SK-N-SH (cell line): ENCODE measurements at regions not wholly inside any gene's neighbourhood (a gene's known extent, or its start where the extent isn't known, plus 50 kb on each side); places are given as distances from the start of the nearest gene placed in this dataset.

ENCODE experiments used
- CTCF ChIA-PET: fragments of 300-600, 350-600 bp; formaldehyde crosslinking; extraction: SDS; loops from one replicate; lab custom pipeline; 2021; lab: Yijun Ruan, JAX
- POLR2A ChIA-PET: fragments of 350-600 bp; sonication (Branson Sonifier 250); formaldehyde crosslinking; extraction: SDS; loops from one replicate; lab custom pipeline; 2020; ENCODE audit warnings: antibody characterized with exemption, inconsistent platforms; lab: Yijun Ruan, JAX
- DNase-seq: peaks from one replicate; pipeline ENCODE4 v3.0.0; 2012
- H2AFZ ChIP-seq: fragments of 200-600 bp; sonication (generic); 2 replicates; pipeline ENCODE4 v1.8.1; 2016; ENCODE audit warnings: antibody characterized with exemption, mild to moderate bottlenecking, low read depth
- H3F3A ChIP-seq: fragments of 200-600 bp; sonication (generic); replicated peaks from 2 replicates; pipeline ENCODE3; 2016; ENCODE audit warnings: antibody characterized with exemption, mild to moderate bottlenecking; ENCODE audit not compliant: insufficient read depth
- H3K27ac ChIP-seq, 2 experiments: fragments of 200-500 bp in 1 of 2; fragments of 200-600 bp in 1 of 2; sonication (Bioruptor generic) in 1 of 2; sonication (generic), shearing (Covaris generic) in 1 of 2; 2 replicates each; pipeline versions ENCODE4 v1.5.1 to v1.6.1; 2014 to 2016; ENCODE audit warnings: low read depth in 2 of 2, inconsistent platforms in 1 of 2, low read length in 1 of 2, mild to moderate bottlenecking in 1 of 2, mixed read lengths in 1 of 2
- H3K27me3 ChIP-seq: fragments of 200-600 bp; sonication (generic), shearing (Covaris generic); 2 replicates; pipeline ENCODE4 v1.6.1; 2016; ENCODE audit warnings: mixed run types; ENCODE audit not compliant: insufficient read depth
- H3K36me3 ChIP-seq, 2 experiments: fragments of 200-500 bp in 1 of 2; fragments of 200-600 bp in 1 of 2; sonication (Bioruptor generic) in 1 of 2; sonication (generic) in 1 of 2; replicated peaks in 1 of 2; 2 replicates each; pipeline versions ENCODE3 to v1.5.1; 2014 to 2016; ENCODE audit warnings: low read length in 1 of 2, mild to moderate bottlenecking in 1 of 2; ENCODE audit not compliant: insufficient read depth in 2 of 2, control insufficient read depth in 1 of 2
- H3K4me1 ChIP-seq, 2 experiments: fragments of 200-500 bp in 1 of 2; fragments of 200-600 bp in 1 of 2; sonication (Bioruptor generic) in 1 of 2; sonication (generic), shearing (Covaris generic) in 1 of 2; 2 replicates each; pipeline versions ENCODE4 v1.5.1 to v1.6.1; 2014 to 2016; ENCODE audit warnings: low read depth in 1 of 2, low read length in 1 of 2, mixed run types in 1 of 2; ENCODE audit not compliant: insufficient read depth in 2 of 2, control insufficient read depth in 1 of 2
- H3K4me2 ChIP-seq: fragments of 200-600 bp; sonication (generic), shearing (Covaris generic); 2 replicates; pipeline ENCODE4 v1.6.1; 2017; ENCODE audit warnings: mixed run types
- H3K4me3 ChIP-seq, 2 experiments: fragments of 200-500 bp in 1 of 2; fragments of 200-600 bp in 1 of 2; sonication (Bioruptor generic) in 1 of 2; sonication (generic), shearing (Covaris generic) in 1 of 2; 2 replicates each; pipeline versions ENCODE4 v1.5.1 to v1.8.1; 2014 to 2016; ENCODE audit warnings: low read depth in 2 of 2, inconsistent platforms in 1 of 2, low read length in 1 of 2, mild to moderate bottlenecking in 1 of 2, mixed read lengths in 1 of 2, moderate library complexity in 1 of 2
- H3K79me2 ChIP-seq: fragments of 200-600 bp; sonication (generic); 2 replicates; pipeline ENCODE4 v1.8.1; 2017; ENCODE audit warnings: mild to moderate bottlenecking; ENCODE audit not compliant: insufficient read depth
- H3K9ac ChIP-seq: fragments of 200-600 bp; sonication (generic); 2 replicates; pipeline ENCODE4 v1.6.1; 2017; ENCODE audit warnings: mixed run types
- H3K9me2 ChIP-seq: fragments of 200-600 bp; sonication (generic); 2 replicates; pipeline ENCODE4 v1.6.1; 2017; ENCODE audit warnings: mixed run types
- H3K9me3 ChIP-seq: fragments of 200-600 bp; sonication (generic); 2 replicates; pipeline ENCODE4 v1.6.1; 2017; ENCODE audit warnings: mixed run types, mild to moderate bottlenecking, moderate library complexity
- H4K20me1 ChIP-seq: fragments of 200-600 bp; sonication (generic); 2 replicates; pipeline ENCODE4 v1.6.1; 2017; ENCODE audit warnings: mild to moderate bottlenecking, mixed run types; ENCODE audit not compliant: insufficient read depth
- CHD2 ChIP-seq: fragments of 150-350 bp; IDR thresholded peaks from 2 replicates; pipeline ENCODE4 v1.6.1; 2018; ENCODE audit warnings: low read length; ENCODE audit not compliant: partially characterized antibody
- CTCF ChIP-seq: fragments of 200-600 bp; sonication (generic); IDR thresholded peaks from 2 replicates; pipeline ENCODE4 v1.6.1; 2017; ENCODE audit warnings: antibody characterized with exemption, mild to moderate bottlenecking, moderate library complexity
- EP300 ChIP-seq, 2 experiments: IDR thresholded peaks; 2 replicates each; pipeline versions ENCODE4 v1.4.0 to v1.6.1; 2012; ENCODE audit warnings: borderline replicate concordance in 1 of 2, low read depth in 1 of 2, low read length in 1 of 2
- EZH2phosphoT487 ChIP-seq: fragments of 200-600 bp; sonication (generic); IDR thresholded peaks from 2 replicates; pipeline ENCODE4 v1.6.1; 2017; ENCODE audit warnings: low read depth, mixed run types, mild to moderate bottlenecking, antibody characterized with exemption, moderate library complexity, borderline replicate concordance
- FOSL2 ChIP-seq: IDR thresholded peaks from 2 replicates; pipeline ENCODE4 v1.4.0; 2012; ENCODE audit warnings: low read depth, mild to moderate bottlenecking, moderate library complexity, borderline replicate concordance
- FOXJ3 ChIP-seq: sonication (generic); formaldehyde crosslinking; IDR thresholded peaks from 2 replicates; pipeline ENCODE4 v1.5.1; 2020; ENCODE audit warnings: mild to moderate bottlenecking, missing genetic modification reagents
- FOXM1 ChIP-seq: IDR thresholded peaks from 2 replicates; pipeline ENCODE4 v1.4.0; 2012; ENCODE audit warnings: low read depth, mild to moderate bottlenecking
- GATA2 ChIP-seq: sonication (generic); formaldehyde crosslinking; IDR thresholded peaks from 2 replicates; pipeline ENCODE4 v1.5.0; 2020; ENCODE audit warnings: mild to moderate bottlenecking, missing genetic modification reagents
- IRF3 ChIP-seq: fragments of 150-350 bp; IDR thresholded peaks from 2 replicates; pipeline ENCODE4 v1.6.1; 2016; ENCODE audit warnings: mild to moderate bottlenecking, low read depth, low read length
- JUND ChIP-seq: IDR thresholded peaks from 2 replicates; pipeline ENCODE4 v1.4.0; 2012
- MAX ChIP-seq: IDR thresholded peaks from 2 replicates; pipeline ENCODE4 v1.4.0; 2012; ENCODE audit warnings: low read depth
- MEF2A ChIP-seq: IDR thresholded peaks from 2 replicates; pipeline ENCODE4 v1.4.0; 2012; ENCODE audit warnings: low read depth, borderline replicate concordance
- NFIC ChIP-seq: IDR thresholded peaks from 2 replicates; pipeline ENCODE4 v1.4.0; 2012; ENCODE audit warnings: borderline replicate concordance
- NRF1 ChIP-seq: IDR thresholded peaks from 2 replicates; pipeline ENCODE4 v1.6.1; 2012; ENCODE audit warnings: low read depth, mild to moderate bottlenecking, low read length
- PBX3 ChIP-seq: IDR thresholded peaks from 2 replicates; pipeline ENCODE4; 2012
- RAD21 ChIP-seq: IDR thresholded peaks from 2 replicates; pipeline ENCODE4 v1.6.1; 2012; ENCODE audit warnings: mild to moderate bottlenecking, low read length
- RCOR1 ChIP-seq: fragments of 150-350 bp; IDR thresholded peaks from 2 replicates; pipeline ENCODE4 v1.6.1; 2017; ENCODE audit warnings: antibody characterized with exemption, low read length
- REST ChIP-seq: IDR thresholded peaks from 2 replicates; pipeline ENCODE4 v1.6.1; 2012; ENCODE audit warnings: mild to moderate bottlenecking, low read depth, low read length, moderate library complexity
- RFX5 ChIP-seq: IDR thresholded peaks from 2 replicates; pipeline ENCODE4 v1.6.1; 2012; ENCODE audit warnings: mild to moderate bottlenecking, improper control_type of control experiment, low read length
- SIN3A ChIP-seq: IDR thresholded peaks from 2 replicates; pipeline ENCODE4 v1.6.1; 2012; ENCODE audit warnings: low read depth, mild to moderate bottlenecking, low read length, moderate library complexity, borderline replicate concordance
- SMC3 ChIP-seq: IDR thresholded peaks from 2 replicates; pipeline ENCODE4 v1.6.1; 2012; ENCODE audit warnings: low read depth, low read length, improper control_type of control experiment
- TAF1 ChIP-seq: IDR thresholded peaks from 2 replicates; pipeline ENCODE4 v1.6.1; 2012; ENCODE audit warnings: low read depth, mild to moderate bottlenecking, low read length, moderate library complexity, borderline replicate concordance
- TCF12 ChIP-seq: IDR thresholded peaks from 2 replicates; pipeline ENCODE4 v1.4.0; 2012
- TEAD4 ChIP-seq: IDR thresholded peaks from 2 replicates; pipeline ENCODE4 v1.4.0; 2012; ENCODE audit warnings: mild to moderate bottlenecking, borderline replicate concordance; ENCODE audit not compliant: insufficient read depth
- USF2 ChIP-seq: fragments of 150-350 bp; IDR thresholded peaks from 2 replicates; pipeline ENCODE4 v1.6.1; 2017; ENCODE audit warnings: antibody characterized with exemption, low read length, low read depth, borderline replicate concordance
- YY1 ChIP-seq: IDR thresholded peaks from 2 replicates; pipeline ENCODE4 v1.4.0; 2012; ENCODE audit warnings: low read depth, mild to moderate bottlenecking

- Histone ChIP-seq H3K9ac (peak overlapping the region; percentile 15; the same call in 1 of the 2 replicates), H3K4me1 (peaks cover 0 to 17% of the 10 kb centered on the region in 2 experiments; a peak in 2 of 4 replicates), H4K20me1 (no peaks in the 10 kb centered on the region), H3K79me2 (no peaks in the 10 kb centered on the region), H3K4me2 (peak overlapping the region; percentile 63; the same call in 1 of the 2 replicates), H3K9me2 (no peaks in the 10 kb centered on the region), H3K36me3 (no peaks in the 10 kb centered on the region), H3K27ac (peak overlapping the region; percentile 79 to 81), H3K4me3 (no peak overlapping the region), H3K27me3 (no peaks in the 10 kb centered on the region), H3F3A (peaks cover 26% of the 10 kb centered on the region), H3K9me3 (no peaks in the 10 kb centered on the region; the same call in 1 of the 2 replicates), H2AFZ (no peak overlapping the region)
- CTCF ChIA-PET, result no interaction called here
- POLR2A ChIA-PET, result no interaction called here
- DNase-seq, result peak; percentile 23
- TF ChIP-seq TCF12, result peak; percentile 88
- TF ChIP-seq RFX5, result no peak
- peak; percentile 53; the same call in 1 of the 2 replicates for TF ChIP-seq TEAD4
- TF ChIP-seq FOXM1, result no peak
- TF ChIP-seq NFIC, result peak; percentile 63; the same call in 1 of the 2 replicates
- TF ChIP-seq JUND, result peak; percentile 87
- peak; percentile 15; the same call in 1 of the 2 replicates for TF ChIP-seq YY1
- no peak for TF ChIP-seq EZH2phosphoT487
- no peak for TF ChIP-seq CTCF
- TF ChIP-seq RCOR1, result no peak
- TF ChIP-seq NRF1, result no peak
- no peak for TF ChIP-seq SIN3A
- TF ChIP-seq MEF2A, result peak; percentile 12; the same call in 1 of the 2 replicates
- TF ChIP-seq FOSL2, result peak; percentile 71; the same call in 1 of the 2 replicates
- TF ChIP-seq GATA2 (CRISPR knock-in tag), result no peak
- TF ChIP-seq TAF1, result no peak
- no peak; the same call in 1 of the 2 replicates for TF ChIP-seq MAX
- TF ChIP-seq EP300 (IDR thresholded peaks at IDR 0.05; ENCODE audit: borderline replicate concordance in 1 of 2, low read depth in 1 of 2, low read length in 1 of 2), result peak in 1 of 2 experiments; percentile 69; a peak in 1 of 4 replicates
- TF ChIP-seq RAD21, result no peak
- no peak for TF ChIP-seq CHD2
- TF ChIP-seq FOXJ3 (CRISPR knock-in tag), result no peak
- no peak for TF ChIP-seq SMC3
- TF ChIP-seq PBX3, result peak; percentile 79
- no peak for TF ChIP-seq REST
- no peak for TF ChIP-seq IRF3
- no peak for TF ChIP-seq USF2
Observed at GRCh38 chr16:72537664-72538063, 365.7 kb upstream of the PMFBP1 start.
